GM12878 (cell line): ENCODE measurements at regions not wholly inside any gene's neighbourhood (a gene's known extent, or its start where the extent isn't known, plus 50 kb on each side); places are given as distances from the start of the nearest gene placed in this dataset.

Source experiments
- BCLAF1 ChIP-seq: fragments of 450-650 bp; IDR thresholded peaks from 2 replicates; pipeline ENCODE4 v1.6.1; 2017; ENCODE audit warnings: antibody characterized with exemption, mild to moderate bottlenecking, moderate library complexity
- CEBPB ChIP-seq, 2 experiments: fragments of 150-350 bp in 1 of 2; IDR thresholded peaks; 2 replicates each; pipeline ENCODE4 v1.6.1; 2012 to 2014; ENCODE audit warnings: low read depth in 2 of 2, low read length in 2 of 2, borderline replicate concordance in 1 of 2, inconsistent platforms in 1 of 2
- CHD1 ChIP-seq: IDR thresholded peaks from 2 replicates; pipeline ENCODE4 v1.6.1; 2012; ENCODE audit warnings: low read depth, low read length, improper control_type of control experiment
- CREB1 ChIP-seq: IDR thresholded peaks from 2 replicates; pipeline ENCODE4 v1.6.1; 2012; ENCODE audit warnings: low read depth, mild to moderate bottlenecking, inconsistent platforms
- CTCF ChIP-seq, 3 experiments: IDR thresholded peaks in 2 of 3; conservative IDR thresholded peaks in 1 of 3; 2 replicates each; pipeline ENCODE4 v1.5.1; 2011; ENCODE audit warnings: low read depth in 3 of 3, low read length in 3 of 3, mild to moderate bottlenecking in 3 of 3, control low read depth in 2 of 3, moderate library complexity in 2 of 3, inconsistent platforms in 1 of 3, mixed read lengths in 1 of 3; ENCODE audit not compliant: control insufficient read depth in 2 of 3, insufficient read depth in 1 of 3; ENCODE audit errors: extremely low read depth in 1 of 3
- EP300 ChIP-seq, 2 experiments: fragments of 150-350 bp in 1 of 2; IDR thresholded peaks; 2 replicates each; pipeline ENCODE4 v1.6.1; 2011 to 2012; ENCODE audit warnings: low read depth in 2 of 2, low read length in 2 of 2, borderline replicate concordance in 1 of 2, improper control_type of control experiment in 1 of 2, inconsistent platforms in 1 of 2; ENCODE audit not compliant: control insufficient read depth in 1 of 2
- FOXM1 ChIP-seq: IDR thresholded peaks from 2 replicates; pipeline ENCODE4 v1.6.1; 2012; ENCODE audit warnings: low read depth, mild to moderate bottlenecking, inconsistent platforms, low read length, moderate library complexity
- MXI1 ChIP-seq: fragments of 150-350 bp; IDR thresholded peaks from 2 replicates; pipeline ENCODE4 v1.6.1; 2011; ENCODE audit warnings: low read depth, mild to moderate bottlenecking, inconsistent platforms, low read length, improper control_type of control experiment
- POLR2A ChIP-seq: IDR thresholded peaks from 2 replicates; pipeline ENCODE4 v1.6.1; 2011; ENCODE audit warnings: low read depth, mild to moderate bottlenecking, low read length
- TAF1 ChIP-seq: IDR thresholded peaks from 2 replicates; pipeline ENCODE4 v1.6.1; 2011; ENCODE audit warnings: mild to moderate bottlenecking, low read depth, low read length, borderline replicate concordance
- TCF7 ChIP-seq: IDR thresholded peaks from 2 replicates; pipeline ENCODE4 v1.6.1; 2014; ENCODE audit warnings: antibody characterized with exemption, borderline replicate concordance

- TF ChIP-seq CEBPB (IDR thresholded peaks at IDR 0.05; ENCODE audit: borderline replicate concordance in 1 of 2, low read depth in 2 of 2, low read length in 2 of 2) (no peak), CTCF (IDR thresholded peaks at IDR 0.05 in 2 of 3, conservative IDR thresholded peaks at IDR 0.05 in 1 of 3; ENCODE audit: control insufficient read depth in 2 of 3, extremely low read depth in 1 of 3, insufficient read depth in 1 of 3, low read depth in 3 of 3, low read length in 3 of 3) (no peak), BCLAF1 (no peak), TAF1 (no peak), TCF7 (no peak), FOXM1 (no peak), CHD1 (no peak), EP300 (IDR thresholded peaks at IDR 0.05; ENCODE audit: borderline replicate concordance in 1 of 2, control insufficient read depth in 1 of 2, low read depth in 2 of 2, low read length in 2 of 2) (no peak), CREB1 (no peak), MXI1 (no peak), POLR2A (no peak)
Measured at GRCh38 chr15:87374339-87374738, 882.2 kb downstream of the NTRK3 start.
